ENCODE measurements at regions not wholly inside any gene's neighbourhood (a gene's known extent, or its start where the extent isn't known, plus 50 kb on each side); places are given as distances from the start of the nearest gene placed in this dataset.

DNA sequence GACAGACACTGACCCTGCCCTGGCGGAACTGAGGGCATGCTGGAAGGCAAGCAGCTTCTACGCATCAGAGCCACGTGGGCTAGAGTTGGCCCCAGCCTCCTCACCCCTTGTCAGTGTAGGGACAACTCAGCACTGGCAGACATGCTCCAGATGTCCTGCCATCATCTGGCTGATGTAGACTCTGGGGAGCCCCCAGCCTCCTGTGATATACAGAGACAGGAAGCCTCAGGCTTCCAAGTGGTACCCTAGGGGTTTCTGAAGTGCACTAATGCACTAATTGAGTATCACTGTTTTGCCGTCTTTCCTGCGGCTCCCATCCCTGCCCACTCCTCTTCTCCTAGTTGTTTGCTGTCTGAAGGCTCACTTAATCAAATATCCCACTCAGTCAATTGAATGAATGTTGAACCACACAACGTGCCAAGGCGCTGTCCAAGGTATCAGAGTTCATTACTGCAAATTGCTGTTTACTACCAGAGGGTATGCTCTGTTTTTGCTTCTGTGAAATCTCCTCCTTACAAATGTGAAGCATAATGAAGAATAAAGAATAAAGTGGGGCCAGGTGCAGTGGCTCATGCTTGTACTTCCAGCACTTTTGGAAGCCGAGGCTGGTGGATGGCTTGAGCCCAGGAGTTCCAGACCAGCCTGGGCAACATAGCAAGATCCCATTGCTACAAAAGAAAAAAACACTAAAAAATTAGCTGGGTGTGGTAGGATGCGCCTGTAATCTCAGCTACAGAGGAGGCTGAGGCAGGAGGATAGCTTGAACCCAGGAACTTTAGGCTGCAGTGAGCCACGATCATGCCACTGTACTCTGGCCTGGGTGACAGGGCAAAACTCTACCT, 76.4 kb upstream of the ZBTB18 start:
- Mint-ChIP-seq H3K27me3 (ENCODE audit: unreplicated experiment) (peaks cover 33% of the 10 kb centered on the region), H3K4me3 (ENCODE audit: low read depth, unreplicated experiment) (no peak overlapping the region), H3K27ac (ENCODE audit: unreplicated experiment) (no peak overlapping the region), H3K4me1 (ENCODE audit: low read depth, unreplicated experiment) (no peaks in the 10 kb centered on the region), H3K36me3 (ENCODE audit: insufficient read depth, unreplicated experiment) (no peaks in the 10 kb centered on the region), H3K9me3 (ENCODE audit: low read depth, unreplicated experiment) (no peaks in the 10 kb centered on the region)
- DNase-seq = no peak
- intact Hi-C loops (cut with micrococcal nuclease; ENCODE audit: unreplicated experiment) = no loop called here
- CTCF ChIA-PET = no interaction called here
- no TSS peak for BruUV-seq (replicated peaks)
- TF ChIP-seq, protein P1, sequence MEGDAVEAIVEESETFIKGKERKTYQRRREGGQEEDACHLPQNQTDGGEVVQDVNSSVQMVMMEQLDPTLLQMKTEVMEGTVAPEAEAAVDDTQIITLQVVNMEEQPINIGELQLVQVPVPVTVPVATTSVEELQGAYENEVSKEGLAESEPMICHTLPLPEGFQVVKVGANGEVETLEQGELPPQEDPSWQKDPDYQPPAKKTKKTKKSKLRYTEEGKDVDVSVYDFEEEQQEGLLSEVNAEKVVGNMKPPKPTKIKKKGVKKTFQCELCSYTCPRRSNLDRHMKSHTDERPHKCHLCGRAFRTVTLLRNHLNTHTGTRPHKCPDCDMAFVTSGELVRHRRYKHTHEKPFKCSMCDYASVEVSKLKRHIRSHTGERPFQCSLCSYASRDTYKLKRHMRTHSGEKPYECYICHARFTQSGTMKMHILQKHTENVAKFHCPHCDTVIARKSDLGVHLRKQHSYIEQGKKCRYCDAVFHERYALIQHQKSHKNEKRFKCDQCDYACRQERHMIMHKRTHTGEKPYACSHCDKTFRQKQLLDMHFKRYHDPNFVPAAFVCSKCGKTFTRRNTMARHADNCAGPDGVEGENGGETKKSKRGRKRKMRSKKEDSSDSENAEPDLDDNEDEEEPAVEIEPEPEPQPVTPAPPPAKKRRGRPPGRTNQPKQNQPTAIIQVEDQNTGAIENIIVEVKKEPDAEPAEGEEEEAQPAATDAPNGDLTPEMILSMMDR (IDR thresholded peaks at IDR 0.05; ENCODE audit: unreplicated experiment) = no peak

DNA sequence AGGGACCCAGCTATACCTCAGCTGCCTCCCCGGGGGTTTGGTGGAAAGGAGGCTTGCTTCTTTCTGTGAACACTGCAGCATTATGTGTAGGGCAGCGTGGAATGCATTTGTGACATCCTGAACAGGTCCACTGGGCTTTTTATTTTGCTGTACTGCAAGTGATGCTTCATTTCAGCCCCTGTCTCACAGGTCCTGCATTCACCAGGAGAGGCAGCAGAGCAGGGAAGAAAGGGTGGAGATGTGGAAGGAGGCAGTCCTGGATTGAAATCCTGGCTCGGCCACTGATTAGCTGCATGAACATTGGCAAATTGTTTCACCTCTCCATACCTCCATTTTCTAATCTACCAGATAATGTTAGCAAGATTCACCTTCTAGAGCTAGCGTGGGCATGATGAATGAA, 77.9 kb upstream of the ZBTB18 start:
- TF ChIP-seq, protein P1 (IDR thresholded peaks at IDR 0.05; ENCODE audit: unreplicated experiment) = no peak
- DNase-seq = no peak
- H3K4me3 Mint-ChIP-seq (ENCODE audit: low read depth, unreplicated experiment) = no peak overlapping the region
- CTCF ChIA-PET = interaction anchor here (1.3 kb wide), 1 partner anchor 29 kb away, joined by 4 read pairs; no protein-coding TSS in a partner anchor
- peaks cover 2% of the 10 kb centered on the region for H3K4me1 Mint-ChIP-seq (ENCODE audit: low read depth, unreplicated experiment)
- peaks cover 33% of the 10 kb centered on the region for H3K27me3 Mint-ChIP-seq (ENCODE audit: unreplicated experiment)
- BruUV-seq (replicated peaks) = no TSS peak
- no peaks in the 10 kb centered on the region for H3K9me3 Mint-ChIP-seq (ENCODE audit: low read depth, unreplicated experiment)
- H3K27ac Mint-ChIP-seq (ENCODE audit: unreplicated experiment) = no peak overlapping the region
- H3K36me3 Mint-ChIP-seq (ENCODE audit: insufficient read depth, unreplicated experiment) = no peaks in the 10 kb centered on the region
- intact Hi-C loops (cut with micrococcal nuclease; ENCODE audit: unreplicated experiment) = no loop called here

DNA sequence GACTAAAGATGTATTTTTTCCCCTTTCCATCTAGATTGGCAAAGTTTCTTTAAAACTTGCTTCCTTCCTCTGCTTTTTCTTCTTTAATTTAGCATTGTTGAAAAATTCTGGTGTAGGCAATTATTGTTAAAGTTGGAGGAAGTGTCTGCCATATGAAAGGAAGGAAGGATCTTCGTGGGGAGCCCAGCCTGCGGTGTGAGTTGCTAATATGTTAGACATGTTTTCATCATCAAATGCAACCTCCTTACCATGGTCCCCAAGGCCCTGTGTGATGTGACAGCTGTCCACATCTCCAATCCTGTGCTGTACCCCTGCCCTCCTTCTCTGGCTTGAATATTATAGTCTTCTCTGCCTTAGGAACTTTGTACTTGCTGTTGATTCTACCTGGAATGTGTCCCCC, 81.0 kb upstream of the ZBTB18 start:
- Mint-ChIP-seq H3K4me3 (ENCODE audit: low read depth, unreplicated experiment) (no peak overlapping the region), H3K9me3 (ENCODE audit: low read depth, unreplicated experiment) (no peaks in the 10 kb centered on the region), H3K27ac (ENCODE audit: unreplicated experiment) (no peak overlapping the region), H3K27me3 (ENCODE audit: unreplicated experiment) (peaks cover 33% of the 10 kb centered on the region), H3K36me3 (ENCODE audit: insufficient read depth, unreplicated experiment) (no peaks in the 10 kb centered on the region), H3K4me1 (ENCODE audit: low read depth, unreplicated experiment) (peaks cover 11% of the 10 kb centered on the region)
- CTCF ChIA-PET = no interaction called here
- TF ChIP-seq, protein P1 (IDR thresholded peaks at IDR 0.05; ENCODE audit: unreplicated experiment) = no peak
- BruUV-seq (replicated peaks) = no TSS peak
- intact Hi-C loops (cut with micrococcal nuclease; ENCODE audit: unreplicated experiment) = no loop called here
- no peak for DNase-seq

DNA sequence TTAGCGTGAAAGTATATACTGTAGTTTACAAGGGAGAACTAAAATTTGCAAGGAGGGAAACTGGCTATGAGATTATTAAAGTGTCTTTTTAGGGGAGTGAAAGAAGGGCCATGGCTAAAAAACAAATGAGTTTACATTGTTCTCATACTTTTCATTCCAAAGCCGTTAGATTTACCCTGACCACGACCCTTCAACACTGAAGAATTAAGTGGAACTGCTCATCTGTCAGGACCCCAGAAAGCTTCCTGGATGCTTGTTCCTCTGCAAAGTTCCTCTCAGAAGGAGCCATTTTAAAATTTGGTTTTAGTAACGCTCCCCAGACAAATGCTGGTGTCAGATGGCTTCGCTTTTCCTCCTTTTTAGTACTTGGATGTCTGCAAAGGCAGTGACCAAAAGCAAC, 82.7 kb upstream of the ZBTB18 start:
- no peak for DNase-seq
- Mint-ChIP-seq H3K27ac (ENCODE audit: unreplicated experiment) (no peak overlapping the region), H3K9me3 (ENCODE audit: low read depth, unreplicated experiment) (no peaks in the 10 kb centered on the region), H3K4me1 (ENCODE audit: low read depth, unreplicated experiment) (peaks cover 11% of the 10 kb centered on the region), H3K36me3 (ENCODE audit: insufficient read depth, unreplicated experiment) (no peaks in the 10 kb centered on the region), H3K4me3 (ENCODE audit: low read depth, unreplicated experiment) (no peak overlapping the region), H3K27me3 (ENCODE audit: unreplicated experiment) (peaks cover 18% of the 10 kb centered on the region)
- BruUV-seq (replicated peaks) = no TSS peak
- CTCF ChIA-PET = interaction anchor here (0.6 kb wide), 1 partner anchor 507 kb away, joined by 6 read pairs; no protein-coding TSS in a partner anchor
- TF ChIP-seq, protein P1 (IDR thresholded peaks at IDR 0.05; ENCODE audit: unreplicated experiment) = no peak
- intact Hi-C loops (cut with micrococcal nuclease; ENCODE audit: unreplicated experiment) = no loop called here
